ENCODE measurements at regions not wholly inside any gene's neighbourhood (a gene's known extent, or its start where the extent isn't known, plus 50 kb on each side); places are given as distances from the start of the nearest gene placed in this dataset.

DNA sequence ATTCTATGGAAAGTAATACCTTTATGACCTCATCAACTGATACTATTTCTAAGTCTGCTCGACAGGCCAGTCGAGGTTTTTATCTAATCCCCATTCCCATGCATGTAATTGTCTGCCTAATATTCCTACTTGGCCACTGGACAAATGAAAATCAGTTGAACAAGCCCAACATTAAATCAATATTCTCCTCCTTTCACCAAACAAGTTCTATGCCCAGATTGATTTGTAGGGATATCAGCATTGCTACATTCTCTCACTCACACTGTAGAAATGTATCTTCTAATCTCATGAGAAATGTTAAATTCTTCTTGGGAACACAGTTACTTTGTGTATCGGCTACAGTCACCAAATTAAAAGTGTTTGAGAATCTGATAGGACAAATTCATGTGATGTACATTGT lies 208.8 kb upstream of the CTNND2 start:
- H3K4me3 ChIP-seq (ENCODE audit: low read depth, low read length) = no peak overlapping the region
- DNase-seq (ENCODE audit: low read depth) = no peak
- TF ChIP-seq, protein P1, sequence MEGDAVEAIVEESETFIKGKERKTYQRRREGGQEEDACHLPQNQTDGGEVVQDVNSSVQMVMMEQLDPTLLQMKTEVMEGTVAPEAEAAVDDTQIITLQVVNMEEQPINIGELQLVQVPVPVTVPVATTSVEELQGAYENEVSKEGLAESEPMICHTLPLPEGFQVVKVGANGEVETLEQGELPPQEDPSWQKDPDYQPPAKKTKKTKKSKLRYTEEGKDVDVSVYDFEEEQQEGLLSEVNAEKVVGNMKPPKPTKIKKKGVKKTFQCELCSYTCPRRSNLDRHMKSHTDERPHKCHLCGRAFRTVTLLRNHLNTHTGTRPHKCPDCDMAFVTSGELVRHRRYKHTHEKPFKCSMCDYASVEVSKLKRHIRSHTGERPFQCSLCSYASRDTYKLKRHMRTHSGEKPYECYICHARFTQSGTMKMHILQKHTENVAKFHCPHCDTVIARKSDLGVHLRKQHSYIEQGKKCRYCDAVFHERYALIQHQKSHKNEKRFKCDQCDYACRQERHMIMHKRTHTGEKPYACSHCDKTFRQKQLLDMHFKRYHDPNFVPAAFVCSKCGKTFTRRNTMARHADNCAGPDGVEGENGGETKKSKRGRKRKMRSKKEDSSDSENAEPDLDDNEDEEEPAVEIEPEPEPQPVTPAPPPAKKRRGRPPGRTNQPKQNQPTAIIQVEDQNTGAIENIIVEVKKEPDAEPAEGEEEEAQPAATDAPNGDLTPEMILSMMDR (conservative IDR thresholded peaks at IDR 0.05; ENCODE audit: low read depth, low read length) = no peak

DNA sequence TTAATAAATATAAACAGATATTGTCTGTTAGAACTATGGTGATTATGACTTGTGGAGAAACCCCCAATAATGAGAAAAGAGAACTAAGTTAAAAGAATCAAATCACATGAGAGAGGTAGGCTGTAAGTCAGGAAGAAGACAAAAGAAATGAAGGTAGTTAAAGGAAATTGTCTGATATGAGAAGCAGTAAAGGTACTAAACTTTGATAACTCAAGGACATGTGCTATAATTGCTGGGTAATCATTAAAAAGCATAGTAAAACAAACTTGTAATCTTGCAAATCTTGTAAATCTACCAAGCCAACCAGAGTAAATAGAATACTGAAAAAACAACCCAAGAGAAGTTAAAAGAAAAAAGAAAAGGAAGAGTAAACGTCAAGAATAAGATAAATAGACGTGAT lies 207.0 kb upstream of the CTNND2 start:
- TF ChIP-seq, protein P1 (conservative IDR thresholded peaks at IDR 0.05; ENCODE audit: low read depth, low read length) = no peak
- no peak for DNase-seq (ENCODE audit: low read depth)
- no peak overlapping the region for H3K4me3 ChIP-seq (ENCODE audit: low read depth, low read length)

DNA sequence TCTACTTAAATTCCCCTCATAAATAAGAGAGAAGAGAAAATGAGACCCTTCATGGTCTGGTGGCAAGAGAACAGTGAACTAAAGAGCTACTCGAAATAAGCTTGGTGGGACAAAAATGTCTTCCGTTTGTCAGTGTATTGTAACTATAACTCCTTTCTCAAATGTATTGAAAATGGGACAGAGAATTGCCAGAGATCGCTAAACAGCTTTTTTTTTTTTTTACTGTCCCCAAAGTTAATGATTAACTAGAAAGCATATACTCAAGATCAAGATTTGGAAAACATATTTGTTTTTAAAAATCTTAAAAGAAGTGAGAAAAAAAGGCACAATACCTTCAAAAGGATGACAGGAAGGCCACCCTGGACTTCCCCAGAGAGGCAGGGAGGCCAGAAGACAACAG lies 206.4 kb upstream of the CTNND2 start:
- DNase-seq (ENCODE audit: low read depth) = no peak
- no peak overlapping the region for H3K4me3 ChIP-seq (ENCODE audit: low read depth, low read length)
- TF ChIP-seq, protein P1 (conservative IDR thresholded peaks at IDR 0.05; ENCODE audit: low read depth, low read length) = no peak

DNA sequence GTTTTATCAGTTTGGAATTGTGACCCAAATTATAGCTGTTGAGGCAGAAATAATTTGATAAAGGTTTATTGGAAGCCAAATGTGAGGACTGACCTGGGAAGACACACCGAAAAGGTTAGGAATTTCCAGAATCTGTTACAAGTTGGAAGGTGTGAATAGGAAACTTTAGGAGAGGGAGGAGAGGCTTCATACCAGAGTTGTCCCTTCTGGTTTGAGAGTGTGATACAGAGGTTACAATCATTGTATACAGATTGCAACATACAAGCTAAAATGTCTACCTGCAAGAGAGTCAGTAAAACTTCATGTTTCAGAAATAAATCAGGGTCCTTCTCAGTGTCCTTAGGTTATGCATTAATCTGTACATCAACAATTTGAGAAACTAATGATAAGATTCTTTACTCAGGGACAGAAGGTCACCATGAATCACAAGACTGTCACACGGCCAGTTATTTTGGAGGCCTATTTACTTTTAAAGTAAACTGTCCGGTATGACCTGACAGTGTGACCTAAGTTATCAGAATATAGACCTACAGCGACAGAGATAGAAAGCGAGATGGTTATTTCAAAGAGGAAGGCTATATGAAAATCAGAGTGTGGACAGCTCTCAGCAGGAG lies 204.9 kb upstream of the CTNND2 start:
- no peak for DNase-seq (ENCODE audit: low read depth)
- no peak overlapping the region for H3K4me3 ChIP-seq (ENCODE audit: low read depth, low read length)
- TF ChIP-seq, protein P1 (conservative IDR thresholded peaks at IDR 0.05; ENCODE audit: low read depth, low read length) = no peak

DNA sequence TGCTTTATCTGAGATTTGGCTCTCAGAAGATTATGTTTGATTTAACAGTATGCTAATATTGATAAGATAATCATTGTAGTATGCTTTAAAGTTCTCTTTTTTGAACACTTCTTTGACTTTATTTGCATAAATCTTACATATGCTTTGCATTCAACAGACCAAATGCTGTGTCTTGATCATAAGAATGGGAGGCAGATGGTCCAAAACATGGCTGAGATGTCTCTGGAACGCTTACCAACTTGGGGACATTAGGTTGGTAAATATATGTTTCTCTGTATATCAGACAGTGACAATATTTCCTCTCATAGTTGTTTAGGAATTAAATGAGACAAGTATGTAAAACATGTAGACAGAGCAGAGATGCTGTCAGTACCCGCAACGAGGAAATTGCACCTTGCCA lies 197.9 kb upstream of the CTNND2 start:
- TF ChIP-seq, protein P1 (conservative IDR thresholded peaks at IDR 0.05; ENCODE audit: low read depth, low read length) = no peak
- no peak overlapping the region for H3K4me3 ChIP-seq (ENCODE audit: low read depth, low read length)

DNA sequence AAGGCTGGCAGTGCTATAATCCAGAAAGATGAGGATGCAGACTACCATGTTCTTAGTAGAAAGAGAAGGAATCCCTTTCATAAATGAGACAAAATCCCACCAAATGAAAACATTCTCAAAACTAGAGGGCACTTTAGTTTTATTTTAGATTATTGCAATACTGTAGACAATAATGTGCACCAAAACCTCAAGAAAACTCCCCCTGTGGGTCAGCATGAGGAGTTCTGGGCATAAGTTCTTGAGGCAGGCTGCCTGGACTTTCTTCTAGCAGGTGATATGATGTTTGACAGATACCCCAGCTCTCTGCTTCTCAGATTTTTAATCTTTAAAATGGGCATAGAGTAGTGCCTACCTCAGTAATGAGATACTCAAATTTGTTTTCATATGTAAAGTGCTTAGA lies 196.3 kb upstream of the CTNND2 start:
- H3K4me3 ChIP-seq (ENCODE audit: low read depth, low read length) = no peak overlapping the region
- no peak for DNase-seq (ENCODE audit: low read depth)
- TF ChIP-seq, protein P1 (conservative IDR thresholded peaks at IDR 0.05; ENCODE audit: low read depth, low read length) = no peak

More for the DNA sequence above, 197.9 kb upstream of the CTNND2 start:
- DNase-seq (ENCODE audit: low read depth) = no peak

DNA sequence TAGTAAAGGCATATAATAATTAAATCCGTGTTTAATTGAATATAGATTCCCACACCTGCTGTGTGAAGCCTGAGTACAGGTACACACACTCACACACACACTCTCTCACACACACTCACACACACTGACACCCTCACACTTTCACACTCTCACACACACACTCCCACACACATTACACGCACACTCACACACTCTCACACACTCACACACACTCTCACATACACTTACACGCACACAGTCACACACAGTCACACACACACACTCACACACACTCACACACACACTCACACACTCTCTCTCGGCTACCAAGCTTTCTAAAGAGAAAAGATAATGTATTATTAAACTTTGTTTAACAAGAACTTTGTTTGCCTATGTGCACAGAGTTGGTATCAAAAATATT lies 195.1 kb upstream of the CTNND2 start:
- no peak overlapping the region for H3K4me3 ChIP-seq (ENCODE audit: low read depth, low read length)
- no peak for DNase-seq (ENCODE audit: low read depth)
- TF ChIP-seq, protein P1 (conservative IDR thresholded peaks at IDR 0.05; ENCODE audit: low read depth, low read length) = no peak
